ENCODE measurements at regions not wholly inside any gene's neighbourhood (a gene's known extent, or its start where the extent isn't known, plus 50 kb on each side); places are given as distances from the start of the nearest gene placed in this dataset.

GRCh38 chr7:52271703-52272102, 763.7 kb upstream of the POM121L12 start:
- Mint-ChIP-seq H3K27me3 (ENCODE audit: unreplicated experiment) (no peaks in the 10 kb centered on the region), H3K4me3 (ENCODE audit: low read depth, unreplicated experiment) (no peak overlapping the region), H3K9me3 (ENCODE audit: low read depth, unreplicated experiment) (peaks cover 17% of the 10 kb centered on the region), H3K36me3 (ENCODE audit: insufficient read depth, unreplicated experiment) (no peaks in the 10 kb centered on the region), H3K4me1 (ENCODE audit: low read depth, unreplicated experiment) (no peaks in the 10 kb centered on the region), H3K27ac (ENCODE audit: unreplicated experiment) (no peak overlapping the region)
- no peak for TF ChIP-seq CTCF (IDR thresholded peaks at IDR 0.05; ENCODE audit: unreplicated experiment)
- BruUV-seq (replicated peaks) = no TSS peak
- DNase-seq = no peak
- intact Hi-C loops (cut with micrococcal nuclease; ENCODE audit: unreplicated experiment) = no loop called here
- CTCF ChIA-PET = no interaction called here

- Mint-ChIP-seq H3K27me3 (ENCODE audit: unreplicated experiment) (no peaks in the 10 kb centered on the region), H3K9me3 (ENCODE audit: low read depth, unreplicated experiment) (peaks cover 11% of the 10 kb centered on the region), H3K36me3 (ENCODE audit: insufficient read depth, unreplicated experiment) (no peaks in the 10 kb centered on the region), H3K27ac (ENCODE audit: unreplicated experiment) (no peak overlapping the region), H3K4me1 (ENCODE audit: low read depth, unreplicated experiment) (no peaks in the 10 kb centered on the region), H3K4me3 (ENCODE audit: low read depth, unreplicated experiment) (no peak overlapping the region)
- no peak for DNase-seq
- CTCF ChIA-PET = no interaction called here
- intact Hi-C loops (cut with micrococcal nuclease; ENCODE audit: unreplicated experiment) = no loop called here
- BruUV-seq (replicated peaks) = no TSS peak
- TF ChIP-seq CTCF (IDR thresholded peaks at IDR 0.05; ENCODE audit: unreplicated experiment) = no peak
Measured at GRCh38 chr7:52270301-52270700, 765.1 kb upstream of the POM121L12 start.

- no TSS peak for BruUV-seq (replicated peaks)
- intact Hi-C loops (cut with micrococcal nuclease; ENCODE audit: unreplicated experiment) = no loop called here
- CTCF ChIA-PET = interaction anchor here (0.7 kb wide), 1 partner anchor 14 kb away, joined by 3 read pairs; no protein-coding TSS in a partner anchor
- no peak for DNase-seq
- H3K4me3 Mint-ChIP-seq (ENCODE audit: low read depth, unreplicated experiment) = no peak overlapping the region
- peaks cover 15% of the 10 kb centered on the region for H3K9me3 Mint-ChIP-seq (ENCODE audit: low read depth, unreplicated experiment)
- no peak overlapping the region for H3K27ac Mint-ChIP-seq (ENCODE audit: unreplicated experiment)
- H3K4me1 Mint-ChIP-seq (ENCODE audit: low read depth, unreplicated experiment) = no peaks in the 10 kb centered on the region
- no peaks in the 10 kb centered on the region for H3K36me3 Mint-ChIP-seq (ENCODE audit: insufficient read depth, unreplicated experiment)
- TF ChIP-seq CTCF (IDR thresholded peaks at IDR 0.05; ENCODE audit: unreplicated experiment) = no peak
- H3K27me3 Mint-ChIP-seq (ENCODE audit: unreplicated experiment) = no peaks in the 10 kb centered on the region
Measured at GRCh38 chr7:52269669-52270068, 765.8 kb upstream of the POM121L12 start.

GRCh38 chr7:52261057-52261456, 774.4 kb upstream of the POM121L12 start:
- Mint-ChIP-seq H3K4me1 (ENCODE audit: low read depth, unreplicated experiment) (no peaks in the 10 kb centered on the region), H3K36me3 (ENCODE audit: insufficient read depth, unreplicated experiment) (no peaks in the 10 kb centered on the region), H3K4me3 (ENCODE audit: low read depth, unreplicated experiment) (no peak overlapping the region), H3K27me3 (ENCODE audit: unreplicated experiment) (no peaks in the 10 kb centered on the region), H3K9me3 (ENCODE audit: low read depth, unreplicated experiment) (peaks cover 26% of the 10 kb centered on the region), H3K27ac (ENCODE audit: unreplicated experiment) (no peak overlapping the region)
- intact Hi-C loops (cut with micrococcal nuclease; ENCODE audit: unreplicated experiment) = no loop called here
- no peak for DNase-seq
- BruUV-seq (replicated peaks) = no TSS peak
- no peak for TF ChIP-seq CTCF (IDR thresholded peaks at IDR 0.05; ENCODE audit: unreplicated experiment)
- CTCF ChIA-PET = no interaction called here

Data from Calu3 (cell line).